GM10266 (cell line): ENCODE measurements at regions not wholly inside any gene's neighbourhood (a gene's known extent, or its start where the extent isn't known, plus 50 kb on each side); places are given as distances from the start of the nearest gene placed in this dataset.

Experiments
- DNase-seq: peaks from one replicate; pipeline ENCODE4 v3.0.0; 2012; ENCODE audit errors: extremely low spot score
- CTCF ChIP-seq: IDR thresholded peaks from 2 replicates; pipeline ENCODE4 v1.5.1; 2012; ENCODE audit warnings: mild to moderate bottlenecking, low read depth; ENCODE audit not compliant: control insufficient read depth, insufficient read depth; ENCODE audit errors: missing control alignments

DNA sequence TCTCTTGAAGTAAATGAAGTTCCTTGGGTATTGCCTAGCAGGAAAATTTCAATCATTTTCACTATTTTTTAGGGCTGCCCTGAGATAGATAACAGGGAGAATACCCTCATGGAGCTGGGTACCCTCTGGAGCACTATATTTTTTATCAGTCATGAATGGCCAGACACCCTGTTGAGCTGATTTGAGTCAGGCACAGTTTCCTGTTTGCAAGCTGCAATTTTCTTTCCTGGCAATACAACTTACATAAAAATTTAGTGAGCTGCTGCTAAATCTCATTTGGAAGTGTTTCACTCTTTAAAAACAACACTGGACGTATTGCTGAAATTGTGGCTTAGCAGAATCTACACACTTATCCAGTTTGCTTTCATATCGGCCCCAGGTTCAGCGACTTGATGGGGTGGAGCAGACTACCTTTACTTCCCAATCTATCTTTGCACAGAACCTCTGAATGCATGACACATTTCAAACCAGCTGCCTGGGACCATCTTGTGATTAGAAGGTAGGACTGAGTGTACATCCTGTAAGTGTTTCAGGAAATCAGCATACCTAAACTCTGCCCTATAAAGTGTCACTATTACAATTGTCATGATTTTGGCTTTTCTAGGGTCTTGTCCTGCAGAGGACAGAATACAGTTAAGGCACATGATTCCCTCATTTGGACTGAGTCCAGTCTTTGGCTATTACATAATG, 125.7 kb upstream of the FAM3C start:
- DNase-seq, result no peak
- no peak for TF ChIP-seq CTCF

DNA sequence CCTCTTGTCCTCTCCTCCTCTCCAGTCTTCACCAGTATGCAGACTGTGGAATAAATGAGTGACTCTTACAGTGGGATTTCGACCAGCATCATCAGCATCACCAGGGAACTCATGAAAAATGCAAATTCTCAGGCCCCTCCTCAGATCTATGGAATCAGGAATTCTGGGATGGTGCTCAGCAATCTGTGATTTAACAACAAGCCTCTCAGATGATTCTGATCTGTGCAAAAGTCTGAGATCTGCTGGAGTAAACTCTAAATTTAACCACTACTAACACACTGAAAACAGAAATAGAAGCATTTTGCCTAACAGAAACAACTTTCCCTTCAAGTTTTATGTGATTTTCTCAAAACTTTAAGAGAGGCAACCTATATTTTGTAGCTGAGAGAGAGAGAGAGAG, 124.8 kb upstream of the FAM3C start:
- TF ChIP-seq CTCF, result no peak
- DNase-seq, result no peak

DNA sequence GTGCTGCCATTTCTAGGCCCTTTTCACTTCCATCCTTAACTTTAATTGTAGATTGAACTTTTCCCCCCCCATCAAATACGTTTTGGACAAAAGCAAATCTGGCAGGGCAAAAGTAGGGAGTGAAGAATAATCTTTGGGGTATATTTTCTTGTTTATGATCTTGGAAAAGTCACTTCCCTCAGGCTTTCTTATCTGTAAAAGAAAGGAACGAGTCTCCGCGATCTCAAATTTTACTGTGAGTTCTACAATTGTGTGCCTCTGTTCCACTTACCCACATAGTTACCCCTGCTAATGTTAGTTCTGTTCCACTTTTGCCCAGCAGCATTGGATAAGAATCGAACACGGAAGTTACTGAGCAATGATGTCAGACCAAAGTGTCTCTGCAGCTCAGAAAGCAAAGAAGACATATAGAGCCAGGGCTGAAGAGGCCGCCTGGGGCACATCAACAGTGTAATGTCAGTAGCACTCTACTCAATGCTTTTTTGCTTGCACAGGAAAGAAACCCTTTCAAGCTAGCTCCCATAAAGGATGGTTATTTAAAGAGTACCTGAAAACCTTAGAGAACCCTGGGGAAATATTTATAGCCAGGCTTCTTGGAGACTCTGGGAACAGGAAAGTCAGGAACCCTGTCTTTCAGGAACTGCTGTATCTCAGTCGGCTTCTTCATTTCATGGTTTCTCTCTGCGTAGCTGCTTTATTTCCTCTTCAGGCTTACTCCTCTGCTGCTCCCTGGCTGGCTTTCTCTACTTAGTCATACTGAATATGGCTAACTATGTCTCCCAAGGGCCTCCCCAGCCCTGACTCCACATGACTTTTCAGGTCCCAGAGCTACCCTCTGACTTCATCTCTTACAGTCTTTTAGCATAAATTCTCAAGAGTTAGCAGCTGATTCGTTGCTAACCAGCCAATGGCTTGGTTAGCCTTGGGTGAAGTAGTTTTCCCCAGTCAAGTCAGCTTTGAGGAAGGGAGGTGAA, 123.7 kb upstream of the FAM3C start:
- no peak for DNase-seq
- no peak for TF ChIP-seq CTCF

- TF ChIP-seq CTCF, result no peak
- no peak for DNase-seq
Measured at GRCh38 chr7:121517591-121517990, 121.5 kb upstream of the FAM3C start.

DNA sequence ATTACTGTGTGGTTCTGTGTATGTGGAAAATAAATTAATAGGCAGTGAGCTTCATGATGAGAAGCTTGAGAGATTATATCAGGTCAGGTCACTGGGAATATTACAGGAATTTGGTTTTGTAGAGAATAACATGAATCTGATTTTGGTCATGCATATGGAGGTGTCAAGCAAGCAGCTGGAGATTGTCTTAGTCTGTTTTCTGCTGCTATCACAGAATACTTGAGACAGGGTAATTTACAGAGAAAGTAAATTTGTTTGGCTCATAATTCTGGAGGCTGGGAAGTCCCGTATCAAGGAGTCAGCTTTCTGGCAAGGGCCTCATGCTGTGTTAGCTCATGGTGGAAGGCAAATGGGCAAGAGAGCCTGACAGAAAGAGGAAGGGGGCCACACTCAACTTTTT, 120.7 kb upstream of the FAM3C start:
- DNase-seq, result no peak
- no peak for TF ChIP-seq CTCF

DNA sequence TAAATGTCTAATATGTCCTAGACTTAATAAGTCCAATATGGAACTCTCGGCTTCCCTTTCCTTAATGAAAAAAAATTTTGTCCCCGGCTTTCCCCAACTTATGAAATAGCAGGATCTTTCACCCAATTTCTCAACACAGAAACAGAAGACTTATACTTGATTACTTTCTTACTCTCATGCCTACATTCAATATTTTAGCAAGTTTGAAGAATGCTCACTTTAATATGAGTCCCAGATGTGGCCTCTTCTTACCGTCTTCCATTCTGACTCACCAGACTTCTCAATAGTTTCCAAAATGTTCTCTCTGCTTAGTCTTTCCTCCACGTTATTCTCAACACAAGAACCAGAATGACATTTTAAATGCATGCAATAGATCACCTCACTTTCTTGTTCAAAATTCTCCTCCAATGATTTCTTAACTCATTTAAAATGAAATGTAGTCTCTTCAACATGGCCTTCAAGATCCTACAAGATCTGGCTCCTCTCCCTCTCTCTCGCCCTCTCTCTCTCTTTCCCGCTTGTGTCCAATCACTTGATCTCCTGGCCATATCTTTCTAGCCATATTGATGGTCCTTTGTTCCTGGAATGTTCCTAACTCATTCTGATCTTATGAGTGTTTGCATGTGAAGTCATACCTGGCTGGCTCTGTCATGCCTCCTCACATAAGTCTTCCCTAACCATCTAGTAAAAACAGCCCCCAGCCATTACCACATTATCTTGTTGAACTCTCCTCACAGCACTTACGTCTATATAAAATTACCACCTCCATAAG, 119.7 kb upstream of the FAM3C start:
- no peak for TF ChIP-seq CTCF
- DNase-seq, result no peak
